KOPT-K1 (cell line): ENCODE measurements at regions not wholly inside any gene's neighbourhood (a gene's known extent, or its start where the extent isn't known, plus 50 kb on each side); places are given as distances from the start of the nearest gene placed in this dataset.
"Not testable (repeated sequence)": the region's sequence is repeated elsewhere in the genome, so short reads cannot be mapped to it uniquely, and the experiment has no call there.

ENCODE experiments used
- H3K27ac ChIP-seq: fragments of 200-600 bp; sonication (generic); 2 replicates; pipeline ENCODE4 v1.5.1; 2016; ENCODE audit warnings: antibody characterized with exemption, mild to moderate bottlenecking, low read depth, low read length; ENCODE audit not compliant: poor library complexity, severe bottlenecking
- H3K36me3 ChIP-seq: fragments of 200-600 bp; sonication (generic); 2 replicates; pipeline ENCODE4 v1.5.1; 2017; ENCODE audit warnings: antibody characterized with exemption, mild to moderate bottlenecking, low read length, moderate library complexity; ENCODE audit not compliant: insufficient read depth
- H3K9me3 ChIP-seq: fragments of 200-600 bp; sonication (generic); 2 replicates; pipeline ENCODE4 v1.5.1; 2017; ENCODE audit warnings: antibody characterized with exemption, low read length, mild to moderate bottlenecking; ENCODE audit not compliant: insufficient read depth, poor library complexity, severe bottlenecking

DNA sequence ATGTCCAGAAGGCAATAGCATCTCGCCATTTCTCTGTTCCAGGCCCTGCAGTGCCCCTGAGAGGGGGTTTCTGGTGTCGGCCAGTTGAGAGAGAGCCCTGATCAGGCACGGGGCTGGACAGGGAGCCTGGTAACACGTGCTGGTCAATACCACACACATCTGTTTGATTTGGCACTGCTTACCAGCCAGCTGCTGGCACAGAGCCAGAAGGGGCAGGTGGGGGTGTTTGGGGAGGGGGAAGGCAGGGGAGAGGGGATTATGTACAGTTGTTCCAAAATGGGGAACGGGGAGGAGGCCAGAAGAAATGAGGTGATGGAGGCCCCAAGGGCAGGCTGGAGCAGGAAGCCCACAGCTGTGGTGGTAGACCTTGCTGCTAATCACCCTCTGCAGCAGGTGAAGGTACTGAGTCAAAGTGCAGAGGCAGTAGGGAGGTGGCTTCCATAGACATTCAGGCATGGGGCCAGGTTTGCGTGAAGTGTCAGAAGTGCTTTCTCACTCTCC, 153.5 kb upstream of the LPP start:
- no peaks in the 10 kb centered on the region for H3K9me3 ChIP-seq
- peak overlapping the region; percentile 94 for H3K27ac ChIP-seq
- H3K36me3 ChIP-seq = no peaks in the 10 kb centered on the region

DNA sequence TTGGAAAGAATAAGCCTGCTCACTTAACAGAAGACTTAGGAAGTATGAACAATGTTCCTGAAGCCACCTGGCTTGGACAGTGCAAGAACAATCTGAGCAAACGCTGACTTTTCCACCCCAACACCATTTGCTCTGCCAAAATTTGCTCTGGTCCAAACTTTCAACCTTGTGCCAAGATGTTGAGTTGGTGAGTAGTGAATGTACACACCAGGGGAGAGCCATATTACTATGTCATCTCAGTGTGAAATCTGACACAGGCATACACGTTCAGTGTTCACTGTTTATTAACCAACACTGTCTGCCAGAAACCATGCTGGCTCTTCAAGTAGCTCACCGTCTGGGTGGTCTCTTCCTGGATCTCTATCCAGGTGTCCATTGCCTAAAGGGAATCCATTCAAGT, 152.9 kb upstream of the LPP start:
- Histone ChIP-seq H3K27ac (peak overlapping the region; percentile 94), H3K36me3 (no peaks in the 10 kb centered on the region), H3K9me3 (no peaks in the 10 kb centered on the region)

DNA sequence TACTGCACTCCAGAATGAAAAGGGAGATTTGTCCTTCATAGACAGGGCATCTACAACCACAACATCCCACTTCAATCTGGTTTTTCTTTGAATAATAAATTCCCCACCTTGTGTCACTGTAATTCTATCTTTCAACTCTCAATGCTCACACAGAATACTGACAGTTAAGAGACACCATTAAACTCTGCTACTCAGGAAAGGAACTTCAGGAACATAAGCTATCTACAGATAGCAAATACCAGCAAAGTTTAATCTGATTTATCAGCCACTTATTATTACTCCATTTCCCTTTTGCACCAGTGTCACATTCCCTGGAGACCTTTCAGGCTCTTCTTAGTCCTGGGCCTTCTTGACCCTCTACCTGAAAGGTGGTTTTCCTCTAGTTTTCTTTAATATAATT, 152.0 kb upstream of the LPP start:
- no peaks in the 10 kb centered on the region for H3K9me3 ChIP-seq
- no peaks in the 10 kb centered on the region for H3K36me3 ChIP-seq
- H3K27ac ChIP-seq = peak overlapping the region; percentile 94

DNA sequence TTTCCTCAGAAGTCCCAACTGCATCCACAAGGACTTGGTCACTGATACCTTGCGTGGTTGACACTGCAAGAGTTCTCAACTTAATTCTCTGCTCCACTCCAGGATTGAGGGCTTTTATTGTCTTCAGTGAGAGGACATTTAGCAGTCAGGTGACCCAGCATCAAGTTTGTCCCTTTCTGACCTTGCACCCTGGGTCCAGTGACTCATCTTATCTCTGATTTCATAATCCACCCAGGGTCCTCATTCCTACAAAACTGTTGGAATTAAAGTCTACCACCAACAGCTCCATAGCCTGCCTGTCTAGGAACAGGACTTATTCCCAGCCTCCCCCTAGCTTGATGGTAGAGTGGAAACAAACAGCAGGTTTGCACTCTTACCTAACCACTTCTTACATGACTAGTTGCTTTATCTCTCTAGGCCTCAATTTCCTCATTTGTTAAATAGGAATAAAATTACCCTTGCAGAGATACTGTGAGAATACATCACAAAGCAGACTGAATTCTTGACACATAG, 151.3 kb upstream of the LPP start:
- no peaks in the 10 kb centered on the region for H3K36me3 ChIP-seq
- H3K27ac ChIP-seq = no peak overlapping the region
- no peaks in the 10 kb centered on the region for H3K9me3 ChIP-seq

DNA sequence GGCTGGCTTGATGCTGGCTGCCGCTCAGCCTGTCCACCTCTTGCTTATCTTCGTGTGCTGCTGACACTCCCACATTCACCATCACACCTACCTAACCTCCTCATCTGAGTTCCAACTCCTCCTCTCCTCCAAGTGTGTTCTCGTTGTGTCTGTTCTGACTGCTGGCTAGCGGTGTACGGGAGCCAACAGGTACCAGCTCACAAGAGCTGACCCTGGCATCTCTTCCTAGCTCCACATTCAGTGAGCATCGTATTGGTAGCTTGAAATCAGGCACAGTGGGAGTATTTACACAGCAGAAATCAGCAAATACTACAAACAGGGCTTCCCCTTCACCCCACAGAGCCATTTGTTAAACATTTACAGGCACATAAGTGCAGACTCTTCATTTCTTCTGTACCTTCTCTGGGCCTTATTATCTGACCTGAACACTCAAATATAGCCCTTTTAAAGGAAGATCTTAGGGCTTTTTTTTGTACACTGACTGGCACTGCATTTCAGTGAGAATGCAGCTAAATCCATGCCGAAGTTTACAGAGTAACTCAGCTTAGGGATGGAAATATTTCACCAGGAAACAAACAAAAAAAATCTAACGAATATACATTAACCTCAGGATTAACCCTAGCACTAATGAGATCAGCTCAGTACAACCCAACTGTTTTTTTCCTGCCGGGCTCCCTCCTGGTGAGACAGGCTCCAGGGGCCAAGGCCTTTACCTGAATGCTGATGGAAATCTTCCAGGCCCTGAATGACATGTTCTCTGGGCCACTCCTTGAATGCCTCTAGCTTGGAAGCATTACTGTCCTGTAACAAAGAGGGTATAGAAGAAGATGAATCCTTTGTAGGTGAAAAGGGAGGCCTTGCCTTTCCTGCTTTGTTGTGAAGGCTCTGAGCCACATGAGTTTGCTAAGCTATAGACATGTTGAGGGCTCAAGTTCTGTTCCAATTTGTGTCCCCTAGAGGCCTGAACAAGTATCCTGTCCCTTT, 150.5 kb upstream of the LPP start:
- Histone ChIP-seq H3K36me3 (no peaks in the 10 kb centered on the region), H3K27ac (peak overlapping the region; percentile 28), H3K9me3 (no peaks in the 10 kb centered on the region)

DNA sequence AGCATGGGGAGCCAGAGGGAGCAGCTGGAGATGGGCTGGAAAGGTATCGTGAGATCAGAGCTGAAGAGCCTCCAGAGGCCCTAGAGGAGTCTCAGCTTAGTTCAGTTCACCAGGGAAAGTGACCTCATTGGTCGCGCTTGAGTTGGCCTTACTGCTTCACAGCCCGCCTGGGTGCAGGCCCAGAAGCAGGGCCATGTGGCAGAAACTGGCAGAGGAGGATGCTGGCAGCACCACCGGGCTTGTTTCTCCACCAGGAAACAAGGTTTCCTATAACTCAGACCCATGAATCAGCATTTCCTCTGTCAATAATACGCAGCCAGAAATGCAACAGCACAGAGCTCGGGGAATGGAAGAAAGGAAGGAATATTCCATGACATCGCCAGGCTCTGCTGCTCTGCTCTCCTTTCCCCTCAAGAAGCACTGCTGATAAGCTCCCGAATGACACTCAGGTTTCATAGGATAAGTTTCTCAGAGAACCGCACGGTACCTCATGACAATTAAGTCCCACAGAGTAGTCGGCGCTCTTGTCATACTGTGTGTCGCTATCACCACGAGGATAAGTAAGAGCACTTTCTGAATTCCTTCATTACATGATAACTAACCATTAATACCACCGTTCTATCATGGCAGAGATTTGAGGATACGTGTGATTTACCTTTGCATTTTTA, 147.1 kb upstream of the LPP start:
- H3K9me3 ChIP-seq = no peaks in the 10 kb centered on the region
- no peaks in the 10 kb centered on the region for H3K36me3 ChIP-seq
- no peak overlapping the region for H3K27ac ChIP-seq

DNA sequence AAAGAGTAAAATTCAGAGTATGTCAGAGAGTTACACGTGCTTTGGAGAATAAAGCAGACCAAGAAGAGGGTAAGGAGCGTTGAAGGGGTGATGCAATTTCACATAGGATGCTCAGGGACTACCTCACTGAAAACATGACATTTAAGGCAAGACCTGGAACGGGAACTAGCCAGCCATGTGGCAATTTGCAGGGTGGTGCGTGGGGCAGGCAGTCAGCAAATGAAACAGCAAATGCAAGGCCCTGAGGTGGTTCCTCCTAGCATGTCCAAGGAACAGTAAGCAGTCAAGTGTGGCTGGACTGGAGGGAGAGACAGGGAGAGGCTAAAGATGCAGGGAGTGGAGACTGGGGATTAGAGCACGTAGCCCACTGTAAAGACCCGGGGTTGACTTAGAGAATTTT, 146.1 kb upstream of the LPP start:
- Histone ChIP-seq H3K9me3 (no peaks in the 10 kb centered on the region), H3K36me3 (no peaks in the 10 kb centered on the region), H3K27ac (no peak overlapping the region)

GRCh38 chr3:188008582-188009213, 145.3 kb upstream of the LPP start:
- Histone ChIP-seq H3K9me3 (no peaks in the 10 kb centered on the region), H3K36me3 (no peaks in the 10 kb centered on the region), H3K27ac (no peak overlapping the region)

GRCh38 chr3:188010478-188010877, 143.5 kb upstream of the LPP start:
- Histone ChIP-seq H3K9me3 (no peaks in the 10 kb centered on the region), H3K36me3 (no peaks in the 10 kb centered on the region), H3K27ac (no peak overlapping the region)

- no peaks in the 10 kb centered on the region for H3K9me3 ChIP-seq
- H3K36me3 ChIP-seq = no peaks in the 10 kb centered on the region
- no peak overlapping the region for H3K27ac ChIP-seq
Observed at GRCh38 chr3:188019727-188020126, 134.2 kb upstream of the LPP start.

DNA sequence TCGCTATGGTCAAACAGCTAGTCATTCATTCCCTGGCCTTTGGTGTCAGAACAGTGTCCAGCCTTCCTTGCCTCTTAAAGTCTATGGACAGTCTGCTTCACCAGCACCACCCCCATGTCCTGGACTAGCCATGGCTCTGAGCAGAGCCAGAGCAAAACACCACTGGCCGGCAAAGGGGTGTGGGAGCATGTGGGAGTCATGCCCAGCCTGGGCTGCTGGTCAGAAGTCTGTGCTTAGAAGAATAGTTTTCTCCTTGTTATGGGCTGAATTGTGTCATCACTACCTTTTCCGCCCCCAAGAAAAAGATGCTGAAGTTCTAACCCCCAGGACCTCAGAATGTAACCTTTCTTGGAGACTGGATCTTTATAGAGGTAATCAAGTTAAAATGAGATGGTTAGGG, 132.9 kb upstream of the LPP start:
- Histone ChIP-seq H3K36me3 (no peaks in the 10 kb centered on the region), H3K27ac (no peak overlapping the region), H3K9me3 (no peaks in the 10 kb centered on the region)

DNA sequence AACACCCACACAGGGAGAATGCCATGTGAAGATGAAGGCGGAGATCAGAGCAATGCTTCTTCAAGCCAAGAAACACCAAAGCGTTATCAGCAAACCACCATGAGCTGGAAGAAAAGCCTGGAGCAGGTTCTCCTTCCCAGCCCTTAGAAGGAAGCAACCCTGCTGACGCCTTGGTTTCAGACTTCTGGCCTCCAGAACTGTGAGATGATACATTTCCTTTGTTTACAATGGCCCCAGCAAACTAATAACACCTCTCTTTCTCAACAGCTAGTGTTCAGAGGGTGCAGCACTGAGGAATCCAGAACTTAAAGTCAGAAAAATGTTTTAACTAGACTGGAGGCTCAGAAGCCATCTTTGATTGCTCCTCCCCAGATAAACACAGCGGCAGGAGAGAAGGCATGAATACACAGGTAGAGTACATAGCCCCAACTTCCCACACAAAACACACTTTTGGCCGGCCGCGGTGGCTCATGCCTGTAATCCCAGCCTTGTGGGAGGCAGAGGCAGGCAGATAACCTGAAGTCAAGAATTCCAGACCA, 132.4 kb upstream of the LPP start:
- H3K27ac ChIP-seq = no peak overlapping the region
- H3K9me3 ChIP-seq = no peaks in the 10 kb centered on the region
- H3K36me3 ChIP-seq = no peaks in the 10 kb centered on the region

- H3K36me3 ChIP-seq, H3K9me3 ChIP-seq, H3K27ac ChIP-seq: not testable (repeated sequence)
Observed at GRCh38 chr3:188022902-188023301, 131.1 kb upstream of the LPP start.

DNA sequence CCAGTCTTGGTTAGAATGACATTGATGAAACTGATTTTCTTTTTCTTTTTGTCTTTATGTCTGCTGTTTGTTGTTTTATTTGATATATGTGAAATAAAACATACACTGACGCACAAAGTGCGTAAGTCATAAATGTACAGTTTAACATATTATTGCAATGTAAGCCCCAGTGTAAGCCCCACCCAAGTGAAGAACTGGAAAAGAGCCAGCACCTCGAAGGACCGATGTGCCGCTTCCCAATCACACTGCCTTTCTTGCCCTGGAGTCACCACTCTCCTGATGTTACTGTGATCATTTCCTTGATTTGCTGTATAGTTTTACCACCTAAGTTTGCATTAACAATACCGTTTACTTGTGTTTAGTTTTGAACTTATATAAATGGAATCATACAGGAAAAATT, 128.4 kb upstream of the LPP start:
- no peaks in the 10 kb centered on the region for H3K9me3 ChIP-seq
- H3K36me3 ChIP-seq = no peaks in the 10 kb centered on the region
- no peak overlapping the region for H3K27ac ChIP-seq
